Left renal cortex interstitium (tissue), 4 donors: ENCODE measurements at regions not wholly inside any gene's neighbourhood (a gene's known extent, or its start where the extent isn't known, plus 50 kb on each side); places are given as distances from the start of the nearest gene placed in this dataset.
"Not testable (repeated sequence)": the region's sequence is repeated elsewhere in the genome, so short reads cannot be mapped to it uniquely, and the experiment has no call there.

Experiments used
- DNase-seq, 4 donors: peaks; one replicate each; pipeline ENCODE4 v3.0.0-alpha.2; 2013; ENCODE audit warnings: low read depth in 4 of 4, low spot score in 2 of 4, missing footprints in 1 of 4

GRCh38 chr18:5721924-5722323, 173.4 kb downstream of the TMEM200C start:
- no peak for DNase-seq

GRCh38 chr18:5720132-5720531, 175.2 kb downstream of the TMEM200C start:
- DNase-seq: no peak

- no peak for DNase-seq
These were observed 173.5 kb upstream of the EPB41L3 start for GRCh38 chr18:5717256-5717655.

GRCh38 chr18:5710676-5711075, 166.9 kb upstream of the EPB41L3 start:
- DNase-seq: no peak

- no peak for DNase-seq
These were observed 166.4 kb upstream of the EPB41L3 start for GRCh38 chr18:5710235-5710634.

- DNase-seq: no peak
These were observed 165.8 kb upstream of the EPB41L3 start for GRCh38 chr18:5709476-5710095.

- DNase-seq: no peak
These were observed 163.8 kb upstream of the EPB41L3 start for GRCh38 chr18:5707586-5707985.

GRCh38 chr18:5705393-5705792, 161.6 kb upstream of the EPB41L3 start:
- no peak for DNase-seq

GRCh38 chr18:5704847-5705246, 161.1 kb upstream of the EPB41L3 start:
- DNase-seq: no peak

- not testable (repeated sequence) for DNase-seq
These were observed 158.2 kb upstream of the EPB41L3 start for GRCh38 chr18:5702016-5702415.

GRCh38 chr18:5693699-5694294, 150.0 kb upstream of the EPB41L3 start:
- DNase-seq: no peak

GRCh38 chr18:5678779-5679406, 135.1 kb upstream of the EPB41L3 start:
- no peak for DNase-seq

- no peak for DNase-seq
These were observed 134.5 kb upstream of the EPB41L3 start for GRCh38 chr18:5678278-5678677.

- DNase-seq: no peak
These were observed 129.8 kb upstream of the EPB41L3 start for GRCh38 chr18:5673616-5674015.

GRCh38 chr18:5669585-5669984, 125.8 kb upstream of the EPB41L3 start:
- DNase-seq: no peak

- DNase-seq: no peak
These were observed 124.4 kb upstream of the EPB41L3 start for GRCh38 chr18:5668087-5668715.

- no peak for DNase-seq
These were observed 123.6 kb upstream of the EPB41L3 start for GRCh38 chr18:5667356-5667755.

GRCh38 chr18:5662586-5663090, 118.8 kb upstream of the EPB41L3 start:
- no peak for DNase-seq

- no peak for DNase-seq
These were observed 117.4 kb upstream of the EPB41L3 start for GRCh38 chr18:5661179-5661578.

GRCh38 chr18:5653802-5654201, 110.0 kb upstream of the EPB41L3 start:
- DNase-seq: no peak

- no peak for DNase-seq
These were observed 107.9 kb upstream of the EPB41L3 start for GRCh38 chr18:5651736-5652135.

GRCh38 chr18:5649439-5649838, 105.6 kb upstream of the EPB41L3 start:
- no peak for DNase-seq
